Upper lobe of right lung (tissue), 1 donor: ENCODE measurements at regions not wholly inside any gene's neighbourhood (a gene's known extent, or its start where the extent isn't known, plus 50 kb on each side); places are given as distances from the start of the nearest gene placed in this dataset.

Experiments
- ATAC-seq: fragments of 200-7000 bp; cut with Tn5 transposase; one replicate; pipeline ENCODE4 v1.9.1; 2020; ENCODE audit warnings: mild to moderate bottlenecking, moderate library complexity
- DNase-seq: peaks from one replicate; pipeline ENCODE4 v3.0.0-alpha.2; 2020
- H3K27ac ChIP-seq: fragments of 200-600 bp; one replicate; pipeline ENCODE4 v1.8.0; 2022
- H3K27me3 ChIP-seq: fragments of 200-600 bp; one replicate; pipeline ENCODE4 v1.8.0; 2022; ENCODE audit warnings: mild to moderate bottlenecking
- H3K36me3 ChIP-seq: fragments of 200-600 bp; one replicate; pipeline ENCODE4 v1.8.0; 2022
- H3K4me1 ChIP-seq: fragments of 200-600 bp; one replicate; pipeline ENCODE4 v1.8.0; 2022
- H3K4me3 ChIP-seq: fragments of 200-600 bp; one replicate; pipeline ENCODE4 v1.8.0; 2022; ENCODE audit warnings: mild to moderate bottlenecking
- H3K9me3 ChIP-seq: fragments of 200-600 bp; one replicate; pipeline ENCODE4 v1.8.0; 2022
- CTCF ChIP-seq: fragments of 200-600 bp; IDR thresholded peaks from one replicate; pipeline ENCODE4 v1.8.0; 2022; ENCODE audit warnings: antibody characterized with exemption
- intact Hi-C: fragments of 100-400 bp; cut with DNase I; formaldehyde crosslinking; loops from one replicate; pipeline ENCODE4 v1.11.0; 2022
- donor health status: DM: no; HTN: yes; CAD: no; lungs with severe emphysema.

- Histone ChIP-seq H3K9me3 (no peaks in the 10 kb centered on the region), H3K36me3 (no peaks in the 10 kb centered on the region), H3K4me1 (no peaks in the 10 kb centered on the region), H3K27ac (no peak overlapping the region), H3K27me3 (no peaks in the 10 kb centered on the region), H3K4me3 (no peak overlapping the region)
- no peak for TF ChIP-seq CTCF
- ATAC-seq = no peak
- intact Hi-C loops = no loop called here
- DNase-seq = no peak
Observed at GRCh38 chr3:178445139-178445538, 91.1 kb upstream of the KCNMB2 start.

GRCh38 chr3:178446059-178446458, 90.2 kb upstream of the KCNMB2 start:
- intact Hi-C loops = no loop called here
- no peak overlapping the region for H3K4me3 ChIP-seq
- no peaks in the 10 kb centered on the region for H3K9me3 ChIP-seq
- ATAC-seq (no peak), DNase-seq (no peak)
- H3K36me3 ChIP-seq = no peaks in the 10 kb centered on the region
- TF ChIP-seq CTCF = no peak
- H3K27me3 ChIP-seq = no peaks in the 10 kb centered on the region
- H3K27ac ChIP-seq = no peak overlapping the region
- no peaks in the 10 kb centered on the region for H3K4me1 ChIP-seq

- H3K36me3 ChIP-seq = no peaks in the 10 kb centered on the region
- DNase-seq (no peak), ATAC-seq (no peak)
- intact Hi-C loops = no loop called here
- no peak overlapping the region for H3K4me3 ChIP-seq
- no peaks in the 10 kb centered on the region for H3K27me3 ChIP-seq
- H3K4me1 ChIP-seq = no peaks in the 10 kb centered on the region
- H3K9me3 ChIP-seq = no peaks in the 10 kb centered on the region
- H3K27ac ChIP-seq = no peak overlapping the region
- TF ChIP-seq CTCF = no peak
Observed at GRCh38 chr3:178450476-178450875, 85.8 kb upstream of the KCNMB2 start.

GRCh38 chr3:178451799-178452198, 84.4 kb upstream of the KCNMB2 start:
- Histone ChIP-seq H3K4me1 (no peaks in the 10 kb centered on the region), H3K9me3 (no peaks in the 10 kb centered on the region), H3K4me3 (no peak overlapping the region), H3K27ac (no peak overlapping the region), H3K36me3 (no peaks in the 10 kb centered on the region), H3K27me3 (no peaks in the 10 kb centered on the region)
- DNase-seq (no peak), ATAC-seq (no peak)
- intact Hi-C loops = no loop called here
- TF ChIP-seq CTCF = no peak

GRCh38 chr3:178454726-178455125, 81.5 kb upstream of the KCNMB2 start:
- no peaks in the 10 kb centered on the region for H3K4me1 ChIP-seq
- no peaks in the 10 kb centered on the region for H3K9me3 ChIP-seq
- no peak for DNase-seq
- ATAC-seq = peak; percentile 58
- TF ChIP-seq CTCF = no peak
- no peak overlapping the region for H3K4me3 ChIP-seq
- H3K27ac ChIP-seq = no peak overlapping the region
- no peaks in the 10 kb centered on the region for H3K36me3 ChIP-seq
- intact Hi-C loops = no loop called here
- H3K27me3 ChIP-seq = no peaks in the 10 kb centered on the region

- no peak for TF ChIP-seq CTCF
- DNase-seq = no peak
- ATAC-seq = no peak
- Histone ChIP-seq H3K27ac (no peak overlapping the region), H3K9me3 (no peaks in the 10 kb centered on the region), H3K4me1 (no peaks in the 10 kb centered on the region), H3K36me3 (no peaks in the 10 kb centered on the region), H3K4me3 (no peak overlapping the region), H3K27me3 (no peaks in the 10 kb centered on the region)
- intact Hi-C loops = no loop called here
Observed at GRCh38 chr3:178455226-178455625, 81.0 kb upstream of the KCNMB2 start.
